Lung (tissue), 11 donors: ENCODE measurements at regions not wholly inside any gene's neighbourhood (a gene's known extent, or its start where the extent isn't known, plus 50 kb on each side); places are given as distances from the start of the nearest gene placed in this dataset.
A peak's percentile ranks its signal among the peaks of the same experiment; 100 is the strongest.
"Not testable (repeated sequence)": the region's sequence is repeated elsewhere in the genome, so short reads cannot be mapped to it uniquely, and the experiment has no call there.

Experiments
- ATAC-seq: fragments of 200-7000 bp; cut with Tn5 transposase; one replicate; pipeline ENCODE4 v1.9.1; 2020; ENCODE audit warnings: moderate number of reproducible peaks; ENCODE audit not compliant: insufficient read depth, low FRiP score
- DNase-seq, 3 donors: peaks; one replicate each; pipeline ENCODE4 v3.0.0-alpha.2; 2013 to 2017
- H3K27ac ChIP-seq, 2 donors: one replicate each; pipeline ENCODE4 v1.5.1; 2013; ENCODE audit warnings: mild to moderate bottlenecking in 2 of 2, moderate library complexity in 2 of 2, control low read depth in 1 of 2, inconsistent platforms in 1 of 2, low read depth in 1 of 2, low read length in 1 of 2
- H3K27me3 ChIP-seq, 3 donors: one replicate each; pipeline ENCODE4 v1.5.1; 2013; ENCODE audit warnings: low read length in 2 of 3; ENCODE audit not compliant: control insufficient read depth in 3 of 3, insufficient read depth in 3 of 3
- H3K36me3 ChIP-seq, 4 donors: one replicate each; pipeline ENCODE4 v1.5.1; 2013; ENCODE audit warnings: low read length in 4 of 4, mild to moderate bottlenecking in 1 of 4, moderate library complexity in 1 of 4; ENCODE audit not compliant: control insufficient read depth in 4 of 4, insufficient read depth in 4 of 4
- H3K4me1 ChIP-seq, 5 donors: one replicate each; pipeline ENCODE4 v1.5.1; 2013; ENCODE audit warnings: low read length in 5 of 5, mild to moderate bottlenecking in 2 of 5, moderate library complexity in 1 of 5; ENCODE audit not compliant: control insufficient read depth in 5 of 5, insufficient read depth in 5 of 5
- H3K4me3 ChIP-seq: one replicate; pipeline ENCODE4 v1.5.1; 2013; ENCODE audit warnings: mild to moderate bottlenecking, control low read depth, moderate library complexity
- H3K9ac ChIP-seq, 2 donors: one replicate each; pipeline ENCODE4 v1.5.1; 2013; ENCODE audit warnings: low read length in 2 of 2, control low read depth in 1 of 2; ENCODE audit not compliant: insufficient read depth in 1 of 2
- H3K9me3 ChIP-seq, 4 donors: one replicate each; pipeline ENCODE4 v1.5.1; 2013; ENCODE audit warnings: low read length in 3 of 4, mild to moderate bottlenecking in 1 of 4, moderate library complexity in 1 of 4; ENCODE audit not compliant: control insufficient read depth in 4 of 4, insufficient read depth in 3 of 4
- WGBS, 2 donors: extraction: QIAGEN DNeasy Blood & Tissue Kit; methylation state at CpG; one replicate each; pipeline ENCODE4 v1.1.7; 2013; 5-methylcytosine and 5-hydroxymethylcytosine counted together
- TF ChIP-seq, protein P1 (sequence below): IDR thresholded peaks from 2 replicates; pipeline ENCODE4 v1.5.1; 2012; ENCODE audit warnings: mild to moderate bottlenecking; ENCODE audit errors: control extremely low read depth, extremely low read depth
- donor health status: control.
- donor health status: control.
- donor health status: Bipolar disorder and iron deficiency.
- donor health status: healthy.
- donor health status: DM: yes; HTN: yes; CAD: no.

DNA sequence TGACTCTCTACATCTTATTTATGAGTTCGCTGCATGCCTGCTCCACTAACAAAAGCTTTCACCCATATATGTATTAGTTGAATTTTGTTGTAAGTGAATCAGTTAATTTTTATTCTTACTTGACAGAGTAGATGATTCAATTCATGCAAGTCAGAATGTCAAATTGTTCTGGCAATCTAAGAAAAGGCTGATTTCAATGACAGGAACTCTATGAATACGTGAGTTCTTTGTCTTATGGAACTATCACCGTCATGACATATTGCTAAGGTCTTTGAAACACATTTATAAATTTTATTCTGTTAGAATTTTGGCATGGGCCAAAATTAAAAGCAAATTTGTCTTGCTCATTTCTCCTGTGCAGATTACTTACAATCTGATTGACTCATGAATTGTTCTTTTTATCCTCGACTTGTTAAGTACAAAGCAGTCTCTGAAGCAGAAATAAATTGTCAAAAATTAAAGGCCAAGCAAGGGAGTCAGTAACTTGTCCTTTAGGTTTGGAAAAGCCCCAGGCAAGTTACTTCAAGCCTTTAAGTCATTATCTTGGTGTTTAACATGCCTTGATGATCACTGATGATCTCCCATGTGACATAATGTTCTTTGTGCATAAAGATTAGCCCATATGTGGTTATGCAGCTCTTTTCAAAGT lies 89.0 kb upstream of the GC start:
- no peak overlapping the region for H3K9ac ChIP-seq
- WGBS, 2 donors, result 82 to 85% methylated on average over 4 of the region's 4 CpGs
- H3K4me3 ChIP-seq, result no peak overlapping the region
- ATAC-seq, result no peak
- TF ChIP-seq, protein P1, sequence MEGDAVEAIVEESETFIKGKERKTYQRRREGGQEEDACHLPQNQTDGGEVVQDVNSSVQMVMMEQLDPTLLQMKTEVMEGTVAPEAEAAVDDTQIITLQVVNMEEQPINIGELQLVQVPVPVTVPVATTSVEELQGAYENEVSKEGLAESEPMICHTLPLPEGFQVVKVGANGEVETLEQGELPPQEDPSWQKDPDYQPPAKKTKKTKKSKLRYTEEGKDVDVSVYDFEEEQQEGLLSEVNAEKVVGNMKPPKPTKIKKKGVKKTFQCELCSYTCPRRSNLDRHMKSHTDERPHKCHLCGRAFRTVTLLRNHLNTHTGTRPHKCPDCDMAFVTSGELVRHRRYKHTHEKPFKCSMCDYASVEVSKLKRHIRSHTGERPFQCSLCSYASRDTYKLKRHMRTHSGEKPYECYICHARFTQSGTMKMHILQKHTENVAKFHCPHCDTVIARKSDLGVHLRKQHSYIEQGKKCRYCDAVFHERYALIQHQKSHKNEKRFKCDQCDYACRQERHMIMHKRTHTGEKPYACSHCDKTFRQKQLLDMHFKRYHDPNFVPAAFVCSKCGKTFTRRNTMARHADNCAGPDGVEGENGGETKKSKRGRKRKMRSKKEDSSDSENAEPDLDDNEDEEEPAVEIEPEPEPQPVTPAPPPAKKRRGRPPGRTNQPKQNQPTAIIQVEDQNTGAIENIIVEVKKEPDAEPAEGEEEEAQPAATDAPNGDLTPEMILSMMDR, result no peak
- no peaks in the 10 kb centered on the region for H3K27me3 ChIP-seq
- H3K36me3 ChIP-seq, result no peaks in the 10 kb centered on the region
- no peak overlapping the region for H3K27ac ChIP-seq
- H3K4me1 ChIP-seq, result no peaks in the 10 kb centered on the region
- DNase-seq, result no peak
- no peaks in the 10 kb centered on the region for H3K9me3 ChIP-seq

DNA sequence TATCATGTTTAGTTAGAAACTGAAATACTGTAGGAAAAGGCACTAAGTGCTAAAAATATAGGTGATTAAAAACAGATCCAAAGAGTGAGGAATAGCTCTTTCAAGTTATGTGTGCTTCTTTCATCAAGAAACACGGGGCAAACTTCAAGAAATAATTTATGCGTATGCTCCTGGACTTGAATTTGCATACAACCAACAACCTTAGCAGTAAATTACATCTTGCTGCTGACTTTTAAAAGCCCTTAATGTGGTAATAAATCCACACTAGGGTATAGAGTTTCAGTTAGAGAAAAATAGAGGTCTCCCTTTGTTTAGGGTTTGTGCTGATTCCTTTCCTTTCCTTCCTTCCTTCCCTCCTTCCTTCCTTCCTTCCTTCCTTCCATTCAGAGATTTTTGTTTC lies 94.5 kb upstream of the GC start:
- no peak for ATAC-seq
- Histone ChIP-seq H3K4me3 (no peak overlapping the region), H3K4me1 (no peaks in the 10 kb centered on the region), H3K36me3 (no peaks in the 10 kb centered on the region), H3K9ac (no peak overlapping the region), H3K27ac (no peak overlapping the region), H3K27me3 (no peaks in the 10 kb centered on the region), H3K9me3 (no peaks in the 10 kb centered on the region)
- 81 to 83% methylated on average over 2 of the region's 2 CpGs for WGBS, 2 donors
- no peak for DNase-seq
- TF ChIP-seq, protein P1, result no peak

DNA sequence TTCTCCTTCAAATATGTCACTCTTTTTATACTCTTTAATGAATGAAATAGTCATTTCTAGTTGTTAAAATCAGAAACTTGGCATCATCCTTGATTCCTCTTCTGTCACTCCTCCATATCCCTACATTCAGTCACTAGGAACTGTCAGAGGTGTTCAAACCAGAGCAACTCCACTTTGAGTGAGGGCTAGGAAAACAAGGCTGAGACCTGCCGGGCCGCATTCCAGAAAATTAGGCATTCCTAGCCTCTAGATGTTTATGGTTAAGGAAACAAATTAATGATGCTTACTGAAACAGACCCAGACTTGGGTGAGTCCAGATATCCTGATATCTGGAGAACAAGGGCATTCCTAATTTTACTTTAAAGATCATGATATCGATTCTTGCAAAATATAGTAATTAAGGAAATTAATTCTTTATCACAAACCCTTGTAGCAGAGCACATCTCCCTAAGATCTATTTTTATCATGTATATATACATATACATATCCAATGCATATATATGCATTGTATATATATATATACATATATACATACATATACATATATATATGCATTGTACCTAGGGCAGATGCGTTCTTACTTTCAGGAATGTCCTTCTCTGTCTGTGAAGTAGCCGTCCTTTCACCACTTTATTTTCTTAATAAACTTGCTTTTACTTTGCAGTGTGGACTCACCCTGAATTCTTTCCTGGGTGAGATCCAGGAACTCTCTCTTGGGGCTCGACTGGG lies 98.4 kb upstream of the GC start:
- TF ChIP-seq, protein P1, result no peak
- Histone ChIP-seq H3K9ac (no peak overlapping the region), H3K4me3 (no peak overlapping the region), H3K9me3 (no peaks in the 10 kb centered on the region), H3K4me1 (no peaks in the 10 kb centered on the region), H3K27me3 (no peaks in the 10 kb centered on the region), H3K27ac (no peak overlapping the region), H3K36me3 (no peaks in the 10 kb centered on the region)
- 73 to 81% methylated on average over 6 of the region's 6 CpGs for WGBS, 2 donors
- DNase-seq (peak in 2 of 3 donors; percentile 11 to 16), ATAC-seq (no peak)

DNA sequence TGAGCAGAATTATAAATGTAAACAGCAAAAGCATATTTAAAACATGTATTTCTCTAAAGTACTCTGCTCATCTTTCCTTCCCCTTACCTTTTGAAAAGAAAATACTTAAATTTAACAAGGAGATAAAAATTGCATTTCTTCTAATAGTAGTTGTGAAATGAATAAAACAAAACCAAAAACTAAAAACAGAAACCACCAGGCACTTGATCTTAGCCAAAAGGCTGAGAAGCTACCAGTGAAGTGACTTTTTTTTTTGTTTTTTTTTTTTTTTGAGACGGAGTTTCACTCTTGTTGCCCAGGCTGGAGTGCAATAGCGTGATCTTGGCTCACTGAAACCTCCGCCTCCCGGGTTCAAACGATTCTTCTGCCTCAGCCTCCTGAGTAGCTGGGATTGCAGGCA lies 116.5 kb upstream of the GC start:
- H3K4me1 ChIP-seq, ATAC-seq, H3K9me3 ChIP-seq, DNase-seq, H3K4me3 ChIP-seq, H3K9ac ChIP-seq, H3K27me3 ChIP-seq, H3K27ac ChIP-seq, H3K36me3 ChIP-seq: not testable (repeated sequence)
- WGBS, 2 donors, result 78 to 91% methylated on average over 5 of the region's 5 CpGs

DNA sequence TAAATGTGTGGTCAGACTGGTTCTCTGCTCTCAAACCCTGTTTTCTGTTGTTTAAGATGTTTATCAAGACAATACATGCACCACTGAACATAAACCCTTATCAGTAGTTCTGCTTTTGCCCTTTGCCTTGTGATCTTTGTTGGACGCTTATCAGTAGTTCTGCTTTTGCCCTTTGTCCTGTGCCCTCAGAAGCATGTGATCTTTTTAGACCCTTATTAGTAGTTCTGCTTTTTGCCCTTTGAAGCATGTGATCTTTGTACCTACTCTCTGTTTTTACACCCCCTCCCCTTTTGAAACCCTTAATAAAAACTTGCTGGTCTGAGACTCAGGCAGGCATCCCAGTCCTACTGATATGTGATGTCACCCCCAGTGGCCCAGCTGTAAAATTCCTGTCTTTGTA lies 121.7 kb upstream of the GC start:
- not testable (repeated sequence) for H3K36me3 ChIP-seq, DNase-seq
- 67 to 73% methylated on average over 1 of the region's 1 CpG for WGBS, 2 donors

More for the DNA sequence above, 121.7 kb upstream of the GC start:
- not testable (repeated sequence) for H3K9me3 ChIP-seq, H3K27me3 ChIP-seq, ATAC-seq, H3K9ac ChIP-seq, H3K4me1 ChIP-seq, H3K27ac ChIP-seq, H3K4me3 ChIP-seq
